Epidermal melanocyte (primary cell): ENCODE measurements at regions not wholly inside any gene's neighbourhood (a gene's known extent, or its start where the extent isn't known, plus 50 kb on each side); places are given as distances from the start of the nearest gene placed in this dataset.

ENCODE experiments used
- DNase-seq: peaks from one replicate; pipeline ENCODE4 v3.0.0; 2011; ENCODE audit warnings: low spot score; ENCODE audit not compliant: insufficient read length

DNA sequence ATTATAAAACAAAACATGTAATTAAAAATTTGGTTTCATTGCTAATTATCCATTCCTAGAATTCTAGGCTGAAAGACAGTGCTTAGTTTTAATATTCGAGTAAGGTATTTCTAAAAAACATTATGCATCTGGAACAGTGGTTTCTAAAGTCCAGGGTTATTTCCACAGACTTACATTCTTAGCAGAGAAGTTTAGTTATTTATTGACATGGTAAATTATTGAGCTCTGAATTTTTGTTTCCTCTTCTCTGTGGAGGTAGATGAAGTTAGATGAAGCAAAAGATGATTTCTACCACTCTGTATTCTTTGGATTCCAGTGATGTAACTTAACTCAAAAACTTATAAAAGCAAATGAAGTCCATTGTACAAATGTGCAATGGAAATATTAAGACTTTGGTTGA is 709.4 kb downstream of the MRPL39 start:
- no peak for DNase-seq

DNA sequence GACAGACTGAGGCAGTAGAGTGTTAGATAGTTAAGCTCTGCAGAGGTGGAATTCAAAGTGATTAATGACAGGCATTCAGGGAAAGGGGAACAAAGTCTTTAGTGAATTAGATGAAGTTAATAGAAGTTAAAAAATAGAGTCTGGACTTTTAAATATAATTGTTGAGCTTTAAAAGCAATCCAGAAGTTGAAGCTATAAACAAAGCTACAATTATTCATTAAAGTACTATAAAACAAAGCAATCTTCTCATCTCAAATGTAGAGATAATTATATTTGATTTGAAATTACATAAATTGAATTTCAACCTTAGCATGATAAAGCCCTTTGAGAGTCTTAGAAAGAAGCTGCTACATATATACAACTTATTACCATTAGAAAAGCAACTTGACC is 710.6 kb downstream of the MRPL39 start:
- no peak for DNase-seq

DNA sequence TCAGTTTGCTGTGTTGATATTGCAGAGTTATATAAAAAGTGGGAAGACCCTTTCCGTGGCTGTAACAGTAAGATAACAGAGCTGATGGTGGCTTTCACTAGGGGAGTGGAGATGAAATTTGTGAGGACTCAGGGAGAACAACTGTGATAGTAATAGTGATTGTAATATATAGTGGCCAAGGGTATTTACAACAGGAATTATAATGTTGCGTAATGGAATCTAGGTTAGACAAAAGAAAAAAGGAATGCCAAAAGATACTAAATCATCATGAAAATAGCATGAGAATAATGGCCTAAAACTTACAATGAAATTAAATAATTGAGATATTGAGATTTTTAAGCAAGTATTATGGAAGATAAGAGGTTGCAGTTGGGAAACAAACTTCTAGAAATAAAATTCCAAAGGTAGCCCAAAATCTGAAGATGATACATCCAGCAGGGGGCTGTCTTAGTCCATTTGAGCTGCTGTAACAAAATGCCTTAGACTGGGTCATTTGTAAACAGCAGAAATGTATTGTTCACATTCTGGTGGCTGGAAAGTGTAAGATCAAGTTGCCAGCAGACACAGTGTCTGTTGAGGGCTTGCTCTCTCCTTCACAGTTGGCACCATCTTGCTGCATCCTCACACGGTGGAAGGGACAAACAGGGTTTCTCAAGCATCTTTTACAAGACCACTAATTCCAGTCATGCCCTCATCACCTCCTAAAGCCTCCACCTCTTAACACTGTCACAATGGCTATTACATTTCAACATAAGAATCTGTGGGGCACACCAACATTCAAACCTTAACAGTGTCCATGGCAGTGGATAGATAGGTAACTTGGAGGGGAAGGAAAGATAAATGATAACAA is 711.2 kb downstream of the MRPL39 start:
- no peak for DNase-seq

DNA sequence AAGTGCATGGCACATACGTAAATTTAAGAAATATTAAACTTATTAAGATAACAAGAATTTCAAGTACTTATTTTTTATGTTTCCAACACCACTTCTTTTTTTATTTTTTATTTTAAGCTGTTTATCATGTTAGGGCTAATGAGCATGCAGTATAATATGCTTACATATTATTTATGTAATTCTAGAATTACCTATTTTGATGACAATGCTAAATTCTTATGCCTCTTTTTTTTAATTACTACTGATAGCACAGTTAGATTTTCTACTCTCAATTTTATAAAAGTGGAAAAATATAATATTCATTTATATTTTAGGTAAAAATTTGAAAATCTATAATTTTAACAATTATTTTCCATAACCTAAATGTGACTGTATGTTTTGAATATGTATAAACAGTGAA is 713.0 kb downstream of the MRPL39 start:
- DNase-seq = no peak

DNA sequence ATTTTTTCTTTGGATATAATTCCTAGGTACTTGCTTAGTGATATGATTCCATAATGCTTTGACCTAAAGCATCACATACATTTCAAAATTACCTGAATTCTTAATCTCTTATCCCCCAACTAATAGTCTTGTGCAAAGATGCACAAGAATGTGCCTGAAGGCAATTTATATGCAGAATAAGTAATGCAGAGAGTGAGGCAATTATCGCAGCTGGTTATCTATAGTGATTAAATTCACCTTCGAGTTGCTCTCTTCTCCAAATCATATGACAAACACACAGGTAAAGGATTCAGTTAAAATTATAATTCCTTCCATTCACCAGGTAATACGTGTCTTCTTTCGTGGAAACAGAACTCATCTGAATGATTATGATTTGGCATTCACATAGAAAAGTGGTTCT is 717.3 kb downstream of the MRPL39 start:
- no peak for DNase-seq

DNA sequence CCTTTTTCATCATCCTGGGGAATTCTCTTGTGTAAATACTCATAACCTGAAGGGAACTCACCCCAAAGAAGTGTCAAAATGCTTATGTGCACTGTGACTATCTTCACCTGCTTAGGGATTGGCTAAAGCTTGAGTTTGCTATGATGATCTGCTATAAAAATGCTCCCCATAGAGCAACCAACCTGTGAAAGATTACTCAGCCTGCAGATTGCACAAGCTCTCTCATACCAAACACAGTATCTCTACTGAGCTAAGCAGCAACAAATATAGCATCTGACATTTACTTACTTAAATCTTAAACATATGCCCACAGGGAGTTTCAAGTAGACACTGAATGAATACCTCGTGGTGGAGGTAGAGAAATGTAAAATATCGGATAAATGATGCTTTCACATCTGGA is 725.8 kb downstream of the MRPL39 start:
- DNase-seq = no peak

DNA sequence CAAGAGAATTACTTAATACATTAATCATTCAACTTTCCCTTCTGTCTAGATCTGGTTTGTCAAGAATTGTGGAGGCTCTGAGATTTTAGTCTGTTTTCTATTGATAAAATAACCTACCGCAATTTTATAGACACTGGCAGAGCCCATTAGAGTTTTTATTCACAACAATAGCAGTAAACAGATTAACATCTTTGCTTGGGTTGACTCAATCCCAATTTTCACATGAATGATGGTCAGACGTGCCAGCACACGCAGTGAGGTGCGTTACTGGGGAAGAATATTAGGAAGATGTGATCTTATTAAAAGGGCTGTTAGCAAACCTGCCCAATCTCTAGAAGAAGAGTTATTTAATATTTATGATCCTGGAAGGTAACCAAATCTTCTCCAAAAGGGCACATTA is 736.6 kb downstream of the MRPL39 start:
- DNase-seq = no peak

DNA sequence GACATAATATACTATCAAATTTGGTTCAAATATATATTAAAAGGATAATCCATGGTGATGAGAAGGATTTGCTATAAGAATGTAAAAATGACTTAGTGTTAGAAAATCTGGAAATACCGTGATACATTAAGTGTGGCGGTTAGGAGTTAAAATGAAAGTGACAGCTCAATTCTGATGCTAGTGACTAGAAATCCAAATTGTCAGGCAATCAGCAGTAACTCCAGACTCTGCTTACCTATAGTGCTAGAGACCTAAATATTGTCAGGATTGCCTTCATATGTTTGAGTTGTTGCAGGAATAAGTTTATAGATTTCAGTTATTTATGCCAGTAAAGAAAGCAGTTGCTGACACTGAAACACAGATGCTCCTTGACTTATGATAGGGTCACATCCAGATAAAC is 737.4 kb downstream of the MRPL39 start:
- no peak for DNase-seq

DNA sequence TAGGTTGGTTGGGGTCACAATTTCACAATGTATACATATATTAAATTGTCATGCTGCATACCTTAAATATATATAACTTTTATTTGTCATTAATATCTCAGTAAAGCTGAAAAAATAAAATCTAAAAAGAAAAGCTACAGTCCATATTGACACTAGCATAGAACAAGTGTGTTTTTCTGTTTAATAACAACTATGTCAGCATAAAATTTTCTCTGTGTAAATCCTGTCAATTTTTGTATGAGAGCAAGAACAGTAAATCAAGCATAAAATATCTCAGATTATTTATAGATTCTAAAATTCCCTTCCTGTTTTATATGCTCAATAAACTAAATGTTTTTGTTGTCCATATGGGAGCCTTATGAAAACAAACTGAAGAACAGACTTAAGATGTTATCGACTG is 739.2 kb downstream of the MRPL39 start:
- no peak for DNase-seq

DNA sequence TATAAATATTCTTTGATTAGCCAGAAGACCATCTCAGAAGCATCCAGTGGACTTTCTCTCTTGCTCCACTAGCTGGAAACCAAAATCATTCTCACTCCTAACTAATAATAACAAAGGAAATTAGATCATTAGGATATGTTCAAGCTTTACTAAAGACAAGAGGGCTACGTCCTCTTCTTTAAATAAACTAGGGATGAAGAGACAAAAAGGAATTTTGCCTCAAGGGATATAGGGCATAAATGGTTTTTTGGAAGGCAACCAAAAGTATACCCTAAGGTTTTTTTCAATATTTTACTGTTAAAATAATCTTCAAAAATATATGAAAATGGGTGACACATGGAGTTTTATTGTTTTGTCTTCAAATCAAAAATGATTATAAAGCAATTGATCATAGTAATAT is 745.8 kb downstream of the MRPL39 start:
- DNase-seq = no peak

DNA sequence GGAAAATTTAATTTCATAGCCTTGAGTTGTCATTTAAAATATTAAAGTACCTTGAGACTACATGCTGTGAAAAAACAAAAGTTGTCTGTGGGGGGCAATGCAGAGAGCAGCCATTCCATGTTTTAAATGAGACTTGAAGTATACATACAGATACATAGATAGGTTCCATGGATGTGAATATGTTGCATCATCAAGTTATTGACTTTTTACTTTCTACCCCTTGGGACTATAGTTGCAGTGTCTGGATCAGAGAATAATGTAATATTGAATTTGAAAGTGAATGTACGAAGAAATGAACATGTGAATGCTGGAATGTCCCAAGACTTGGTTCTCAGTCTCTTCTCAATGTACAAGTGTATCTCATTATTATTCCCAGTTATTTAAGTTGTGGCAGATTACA is 751.0 kb downstream of the MRPL39 start:
- no peak for DNase-seq

DNA sequence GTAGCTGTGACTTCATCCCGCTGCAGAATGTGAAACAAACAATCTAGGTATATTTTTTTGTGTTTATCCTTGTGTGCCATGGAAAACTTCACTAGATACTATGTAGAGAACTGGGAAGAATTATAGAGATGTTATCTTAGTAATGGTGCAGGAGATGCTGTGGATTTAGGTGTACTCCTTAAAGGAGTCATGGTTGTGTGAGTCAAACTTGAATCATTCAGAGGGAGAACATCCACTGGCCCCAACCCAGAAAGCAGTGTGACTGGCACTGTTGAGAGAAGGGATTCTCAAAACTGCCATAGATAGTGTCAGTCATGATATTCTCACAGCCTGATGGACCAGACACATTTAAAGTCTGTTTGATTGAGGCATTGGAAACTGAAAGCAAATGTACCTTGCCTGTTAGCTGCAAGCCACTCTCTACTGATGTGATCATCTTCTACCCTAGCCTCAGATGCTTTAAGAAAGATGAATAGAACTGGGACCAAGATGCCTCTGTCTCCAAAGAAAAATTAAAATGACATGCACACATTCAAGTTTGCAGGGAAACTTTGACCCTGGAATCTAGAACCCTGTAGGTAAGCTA is 754.6 kb downstream of the MRPL39 start:
- DNase-seq = no peak

DNA sequence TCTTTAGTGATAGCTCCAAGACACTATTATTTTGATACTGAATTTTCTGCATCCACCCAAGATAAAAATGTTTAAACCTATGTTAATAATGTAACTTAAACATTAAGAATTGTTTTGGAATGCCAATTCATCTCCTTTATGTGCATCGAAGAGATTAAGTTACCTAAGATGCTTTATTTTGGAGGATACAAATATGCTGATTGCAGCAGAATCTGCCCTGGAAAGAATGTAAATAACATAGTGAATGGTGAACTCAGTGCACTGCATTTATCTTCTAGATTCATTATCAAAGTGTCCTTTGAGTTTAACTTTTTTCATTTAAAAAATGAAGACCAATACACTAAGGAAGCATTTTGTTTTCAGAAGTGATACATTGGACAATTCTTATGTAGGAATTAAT is 757.2 kb downstream of the MRPL39 start:
- no peak for DNase-seq

DNA sequence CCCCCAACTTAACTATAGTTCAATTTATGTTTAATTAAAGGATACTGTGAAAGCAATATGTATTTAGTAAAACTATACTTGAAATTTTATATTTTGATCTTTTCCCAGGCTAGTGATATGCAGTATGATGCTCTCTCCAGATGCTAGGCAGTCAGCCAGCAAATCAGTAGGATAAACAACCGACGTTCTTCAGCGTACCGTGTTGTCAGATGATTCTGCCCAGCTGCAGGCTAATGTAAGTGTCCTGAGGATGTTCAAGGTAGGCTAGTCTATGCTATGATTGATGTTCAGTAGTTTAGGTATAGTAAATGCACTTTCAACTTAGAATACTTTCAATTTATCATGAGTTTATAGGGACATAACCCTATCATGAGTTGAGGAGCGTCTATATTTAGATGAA is 762.6 kb downstream of the MRPL39 start:
- no peak for DNase-seq

DNA sequence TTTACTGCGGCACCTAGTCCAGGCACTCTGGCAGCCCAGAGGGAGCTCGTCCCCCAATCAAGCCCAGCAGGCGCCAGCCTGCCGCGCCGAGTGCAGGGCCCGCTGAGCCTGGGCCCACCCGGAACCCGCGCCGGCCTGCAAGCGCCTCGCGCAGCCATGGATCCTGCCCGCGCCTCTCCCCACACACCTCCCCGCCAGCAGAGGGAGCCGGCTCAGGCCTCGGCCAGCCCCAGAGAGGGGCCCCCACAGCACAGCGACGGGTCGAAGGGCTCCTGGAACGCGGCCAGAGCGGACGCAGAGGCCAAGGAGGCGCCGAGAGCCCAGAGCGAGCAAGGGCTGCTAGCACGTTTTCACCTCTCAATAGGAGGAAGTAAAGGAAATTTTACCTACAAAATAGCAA is 767.0 kb downstream of the MRPL39 start:
- no peak for DNase-seq

DNA sequence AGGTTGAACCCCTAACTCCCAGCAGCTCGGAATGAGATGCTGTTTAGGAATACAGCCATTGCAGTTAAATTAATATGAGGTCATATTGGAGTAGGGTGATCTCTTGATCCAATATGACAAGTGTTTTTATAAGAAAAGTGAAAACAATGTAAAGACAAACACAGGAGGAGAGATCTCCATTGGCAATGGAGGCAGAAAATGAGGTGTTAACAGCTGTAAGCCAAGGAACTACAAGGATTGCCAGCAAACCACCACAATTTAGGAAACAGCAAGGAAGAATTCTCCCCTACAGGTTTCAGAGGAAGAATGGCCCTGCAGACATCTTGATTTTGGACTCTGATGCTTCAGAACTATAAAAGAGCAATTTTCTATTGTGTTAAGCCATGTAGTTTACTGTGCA is 774.3 kb downstream of the MRPL39 start:
- no peak for DNase-seq

DNA sequence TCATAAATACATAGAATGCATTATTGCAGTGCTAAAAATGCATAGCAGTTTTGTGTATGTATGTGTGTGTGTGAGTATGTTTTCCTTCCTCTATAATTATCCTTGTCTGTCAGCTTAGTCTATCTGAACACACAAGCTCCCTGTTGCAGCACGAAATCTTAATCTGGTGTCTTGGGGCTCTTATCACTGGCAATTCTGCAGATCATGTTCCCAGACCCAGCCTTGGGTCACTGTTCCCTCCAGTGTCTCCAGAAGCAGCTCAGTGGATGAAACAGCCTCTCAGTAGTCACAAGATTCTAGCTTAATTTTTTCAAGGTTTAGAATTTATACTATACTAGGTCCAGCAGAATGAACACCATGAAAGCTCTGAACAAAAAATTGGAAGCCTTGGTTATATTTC is 777.9 kb downstream of the MRPL39 start:
- no peak for DNase-seq

DNA sequence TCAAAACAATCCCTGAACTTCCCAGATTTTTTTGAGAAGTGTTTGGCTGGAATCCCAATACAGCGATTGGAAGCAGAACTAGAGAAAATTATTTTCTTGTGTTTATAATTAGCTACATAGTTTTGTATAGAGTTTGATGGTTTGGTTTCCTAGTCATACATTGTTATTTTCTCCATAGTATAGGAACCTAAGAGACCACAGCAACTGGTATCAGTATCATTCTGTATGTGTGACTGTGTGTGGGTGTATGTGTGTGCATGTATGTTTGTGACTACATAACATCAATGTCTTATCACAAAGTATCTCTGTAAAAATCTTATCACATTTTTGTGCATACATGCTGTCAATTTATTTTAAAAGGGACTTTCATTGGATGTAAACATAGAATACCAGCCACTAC is 780.5 kb downstream of the MRPL39 start:
- no peak for DNase-seq

DNA sequence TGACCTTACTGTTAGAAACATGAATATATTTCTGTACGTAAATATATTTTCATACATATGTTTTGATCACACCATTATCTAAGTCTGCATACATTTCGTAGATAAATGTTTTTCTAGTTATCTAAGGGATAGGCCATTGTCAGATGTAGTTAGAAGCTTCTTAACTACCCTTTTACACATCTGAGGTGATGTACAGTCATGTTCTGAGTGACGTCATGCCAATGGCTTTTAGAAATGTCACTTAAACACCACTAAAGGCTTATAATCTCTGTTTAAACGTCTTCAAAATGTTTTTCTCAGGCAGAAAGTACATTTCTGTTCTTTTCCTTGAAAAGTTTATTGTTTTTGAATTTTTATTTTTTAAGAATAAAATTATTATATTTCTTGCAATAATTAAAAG is 781.9 kb downstream of the MRPL39 start:
- DNase-seq = no peak

DNA sequence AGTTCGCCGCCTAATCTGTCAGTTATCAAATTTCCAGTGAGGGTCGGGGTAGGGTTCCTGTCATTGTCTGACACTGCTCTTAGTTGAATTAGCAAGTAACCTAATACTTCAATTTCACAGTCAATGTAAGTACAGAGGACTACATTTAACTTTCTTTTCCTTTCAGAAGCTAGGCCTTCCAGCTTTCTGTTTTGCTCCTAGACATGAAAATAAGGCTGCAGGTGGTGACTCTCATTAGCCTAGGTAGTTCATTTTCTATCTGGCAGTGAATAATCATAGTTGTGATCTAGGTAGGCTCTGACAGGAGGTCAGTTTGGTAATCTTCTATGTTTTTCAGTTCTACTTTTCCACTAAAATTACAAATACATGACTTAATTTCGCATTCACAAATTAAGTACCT is 783.1 kb downstream of the MRPL39 start:
- DNase-seq = no peak

DNA sequence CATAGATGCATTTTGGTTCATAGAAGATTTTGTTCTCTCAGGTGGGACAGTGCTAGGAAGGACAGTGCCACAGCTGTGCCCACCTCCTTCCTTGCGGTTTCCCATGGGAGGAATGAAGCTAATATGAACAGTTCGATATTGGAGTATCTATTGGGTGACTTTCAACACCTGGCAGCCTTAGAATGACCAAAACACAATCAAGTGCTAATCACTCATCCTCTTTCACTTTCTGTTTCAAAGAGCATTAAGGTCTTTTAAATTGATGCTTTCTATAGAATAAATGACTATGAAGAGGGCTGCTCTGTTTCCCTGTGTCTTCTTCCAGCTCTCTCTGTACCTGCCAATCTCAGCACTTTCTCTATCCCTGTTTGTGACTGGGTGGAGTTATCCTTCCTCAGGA is 784.0 kb downstream of the MRPL39 start:
- DNase-seq = no peak

DNA sequence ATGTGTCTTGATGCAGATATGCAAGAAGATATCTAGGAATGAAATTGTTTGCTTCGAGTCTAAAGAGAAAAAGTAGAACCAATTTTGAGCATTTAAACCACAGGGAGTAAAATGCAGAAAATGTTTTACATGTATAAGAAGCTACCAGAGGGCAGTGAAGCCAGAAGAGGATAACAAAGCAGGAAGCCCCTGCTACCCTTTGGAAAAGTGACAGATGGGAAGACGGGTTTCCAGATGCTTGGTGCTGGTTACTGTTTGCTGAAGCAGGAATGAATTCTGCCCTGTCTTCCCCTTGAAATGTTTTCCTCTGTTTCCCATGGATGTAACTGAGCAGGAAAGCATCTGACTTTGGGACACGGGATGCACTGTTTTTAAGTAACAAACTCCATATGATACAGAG is 822.2 kb downstream of the MRPL39 start:
- no peak for DNase-seq

DNA sequence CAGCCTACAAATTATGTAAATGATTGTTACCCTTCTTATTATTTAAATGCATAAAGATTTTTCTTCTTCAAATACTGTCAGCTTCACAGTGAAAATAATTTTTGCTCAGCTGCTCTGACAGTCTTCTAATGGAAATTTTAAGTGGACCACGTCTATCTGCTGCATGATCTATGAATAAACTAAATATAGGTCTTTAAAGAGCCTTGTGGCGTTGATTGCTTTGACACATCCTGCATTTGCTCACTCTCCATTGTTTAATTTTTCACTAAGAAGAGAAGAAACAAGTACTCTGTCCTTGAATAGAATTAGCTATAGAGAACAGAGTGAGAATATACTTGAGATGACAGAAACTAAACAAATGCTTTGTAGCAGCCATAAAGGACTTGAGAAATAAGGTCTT is 826.1 kb downstream of the MRPL39 start:
- DNase-seq = no peak
